ENCODE measurements at regions not wholly inside any gene's neighbourhood (a gene's known extent, or its start where the extent isn't known, plus 50 kb on each side); places are given as distances from the start of the nearest gene placed in this dataset.

GRCh38 chr9:129309041-129309430 is 131.0 kb upstream of the IER5L start:
- no peak for TF ChIP-seq YY1 (IDR thresholded peaks at IDR 0.05; ENCODE audit: insufficient read depth, insufficient read length)
- no peak for TF ChIP-seq SUZ12 (IDR thresholded peaks at IDR 0.05; ENCODE audit: extremely low read depth, insufficient read depth, insufficient read length)
